NCI-H1048 (cell line): ENCODE measurements at regions not wholly inside any gene's neighbourhood (a gene's known extent, or its start where the extent isn't known, plus 50 kb on each side); places are given as distances from the start of the nearest gene placed in this dataset.

Experiments
- DNase-seq: peaks from one replicate; lab custom pipeline; 2025; lab: John Stamatoyannopoulos, UW

GRCh38 chr18:46378864-46379207, 274.7 kb downstream of the HAUS1 start:
- no peak for DNase-seq

DNA sequence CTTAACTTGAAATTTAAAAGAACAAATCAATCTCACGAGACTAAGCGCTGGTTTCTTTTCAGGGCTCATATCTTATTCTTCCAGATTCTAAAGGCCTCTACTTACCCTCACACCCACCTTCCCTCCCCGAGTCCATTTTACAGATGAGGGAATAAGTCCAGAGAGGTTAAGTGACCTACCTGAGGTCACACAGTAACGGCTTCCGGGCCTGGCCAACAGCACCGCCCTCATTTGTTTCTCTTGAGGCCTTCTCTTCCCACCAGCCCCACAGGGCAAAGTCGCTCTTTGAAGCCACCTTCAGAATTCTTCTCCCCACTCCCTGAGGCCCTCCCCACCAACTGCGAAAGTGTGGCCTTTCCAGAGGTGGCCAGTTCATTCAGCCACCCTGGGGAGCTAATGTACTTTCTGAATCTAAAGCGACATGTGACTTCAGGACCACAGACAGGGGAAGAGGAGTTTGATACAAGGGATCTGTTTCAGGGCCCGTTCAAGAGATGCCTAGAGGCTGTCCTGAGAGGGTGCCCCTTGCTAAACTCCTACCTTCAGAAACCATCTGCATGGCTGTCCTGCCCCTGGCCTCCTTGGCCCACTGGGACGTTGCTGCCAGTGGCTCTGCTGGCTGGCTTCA, 275.3 kb downstream of the HAUS1 start:
- DNase-seq = no peak

- no peak for DNase-seq
Measured at GRCh38 chr18:46385124-46385523, 271.9 kb downstream of the LOXHD1 start.

- DNase-seq = no peak
Measured at GRCh38 chr18:46386788-46387187, 270.2 kb downstream of the LOXHD1 start.

GRCh38 chr18:46387441-46388131, 269.4 kb downstream of the LOXHD1 start:
- DNase-seq = no peak

GRCh38 chr18:46388286-46388685, 268.7 kb downstream of the LOXHD1 start:
- no peak for DNase-seq

DNA sequence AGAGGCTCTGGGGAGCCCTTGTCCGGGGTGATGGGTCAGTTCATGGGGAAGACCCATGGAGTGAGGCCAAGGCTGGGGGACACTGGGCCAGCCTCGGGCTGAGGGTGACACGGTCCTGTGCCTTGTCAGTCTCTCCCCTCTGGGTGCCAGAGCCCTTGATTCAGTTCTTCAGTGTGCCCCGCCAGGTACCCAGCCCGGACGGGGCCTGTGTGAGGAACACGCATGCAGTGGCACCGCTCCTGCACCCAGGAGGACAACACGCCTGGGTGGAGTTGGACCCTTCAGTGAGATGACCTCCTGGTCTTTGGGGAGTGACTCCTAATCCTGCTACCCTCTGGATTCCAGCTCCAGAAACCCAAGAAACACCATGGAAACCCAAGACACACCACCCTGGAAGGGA, 264.4 kb downstream of the LOXHD1 start:
- DNase-seq = no peak

DNA sequence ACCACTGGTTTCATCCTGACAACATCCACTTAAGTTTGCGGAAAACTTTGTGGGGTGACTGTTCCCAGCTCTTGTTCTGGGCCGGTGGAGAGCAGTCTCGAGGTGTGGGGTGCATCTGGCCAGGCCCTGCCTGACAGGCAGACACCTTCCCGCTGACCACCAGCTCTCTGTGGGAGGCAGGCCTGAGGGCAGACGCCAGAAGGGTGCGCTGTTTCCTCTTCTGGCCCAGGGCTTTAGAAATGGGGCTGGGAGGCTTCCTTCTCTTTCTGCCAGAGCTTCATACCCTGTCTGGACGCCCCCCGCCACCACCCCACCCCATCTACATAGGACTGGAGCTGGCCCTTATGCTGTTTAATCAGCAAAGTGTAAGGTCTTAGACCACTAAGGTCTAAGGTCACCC, 263.8 kb downstream of the LOXHD1 start:
- no peak for DNase-seq

DNA sequence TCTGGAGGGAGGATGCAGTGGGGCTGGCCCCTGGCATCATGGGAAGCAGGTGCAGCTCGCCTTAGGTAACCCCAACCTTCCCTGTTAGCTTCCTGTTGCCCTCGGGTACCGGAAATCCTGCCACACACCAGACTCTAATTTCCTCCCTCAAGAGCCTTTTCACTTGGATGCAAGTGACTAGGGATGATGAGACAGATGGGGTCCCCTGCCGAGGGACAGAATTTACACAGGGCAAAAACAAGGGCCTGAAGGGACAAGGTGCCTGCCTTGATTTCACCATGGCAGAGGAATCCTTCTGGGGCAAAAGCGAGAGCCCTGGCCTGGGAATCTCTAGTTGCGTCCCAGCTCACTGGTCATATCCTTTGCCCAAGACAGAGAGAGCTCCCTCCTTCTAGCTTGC, 263.1 kb downstream of the LOXHD1 start:
- DNase-seq = no peak

- DNase-seq = no peak
Measured at GRCh38 chr18:46395795-46396194, 261.2 kb downstream of the LOXHD1 start.

DNA sequence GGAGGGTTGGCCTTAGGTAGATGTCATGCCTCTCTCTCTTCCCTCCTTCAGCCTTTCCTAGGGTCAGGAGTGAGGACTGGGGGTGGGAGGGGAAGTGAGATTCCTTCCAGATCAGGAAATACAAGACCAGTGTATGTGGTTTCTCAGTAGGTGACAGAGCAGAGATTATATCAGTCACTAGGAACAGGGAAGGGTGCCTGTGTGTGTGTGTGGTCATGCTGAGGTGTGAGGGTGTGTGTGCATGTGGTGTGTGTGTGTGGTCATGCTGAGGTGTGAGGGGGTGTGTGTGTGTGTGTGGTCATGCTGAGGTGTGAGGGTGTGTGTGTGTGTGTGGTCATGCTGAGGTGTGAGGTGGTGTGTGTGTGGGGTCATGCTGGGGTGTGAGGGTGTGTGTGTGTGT, 259.8 kb downstream of the LOXHD1 start:
- DNase-seq = no peak

- no peak for DNase-seq
Measured at GRCh38 chr18:46398005-46398404, 259.0 kb downstream of the LOXHD1 start.

DNA sequence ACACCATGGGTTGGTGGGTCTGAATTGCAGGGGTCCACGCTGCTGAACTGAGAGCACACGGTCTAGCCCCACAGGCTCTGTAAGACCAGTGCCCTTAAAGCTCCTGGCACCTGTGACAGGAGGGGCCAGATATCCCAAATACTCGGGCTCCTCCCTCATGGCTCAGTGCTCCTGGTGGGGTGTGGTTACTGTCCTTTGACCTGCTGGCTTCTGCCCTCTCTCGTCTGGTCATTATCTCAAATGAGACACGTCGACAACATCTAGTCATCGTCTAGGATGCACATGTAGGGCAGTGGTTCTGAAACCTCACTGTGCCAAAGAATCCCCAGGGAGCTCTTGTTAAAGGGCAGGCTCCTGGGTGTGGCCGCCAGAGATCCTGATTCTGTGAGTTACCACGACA, 258.4 kb downstream of the LOXHD1 start:
- DNase-seq = no peak

DNA sequence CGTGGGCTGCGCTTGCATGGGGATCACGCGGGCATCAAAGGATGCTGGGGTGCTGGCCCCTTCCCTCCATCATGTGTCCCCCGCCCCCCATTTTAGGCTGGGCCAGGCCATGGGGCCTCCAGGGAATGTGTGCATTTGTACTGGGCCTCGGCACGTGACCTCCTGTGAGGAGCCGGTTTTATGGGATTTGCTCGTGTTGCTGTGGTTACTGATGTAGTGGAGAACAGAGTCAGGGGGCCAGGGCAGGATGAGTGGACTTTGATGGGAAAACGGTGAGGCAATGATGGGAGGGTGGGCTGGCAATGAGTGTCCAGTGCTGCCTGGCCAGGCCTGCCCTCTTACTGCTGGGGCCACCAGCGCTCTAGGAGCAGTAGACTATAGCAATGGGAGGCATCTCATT, 257.7 kb downstream of the LOXHD1 start:
- no peak for DNase-seq

DNA sequence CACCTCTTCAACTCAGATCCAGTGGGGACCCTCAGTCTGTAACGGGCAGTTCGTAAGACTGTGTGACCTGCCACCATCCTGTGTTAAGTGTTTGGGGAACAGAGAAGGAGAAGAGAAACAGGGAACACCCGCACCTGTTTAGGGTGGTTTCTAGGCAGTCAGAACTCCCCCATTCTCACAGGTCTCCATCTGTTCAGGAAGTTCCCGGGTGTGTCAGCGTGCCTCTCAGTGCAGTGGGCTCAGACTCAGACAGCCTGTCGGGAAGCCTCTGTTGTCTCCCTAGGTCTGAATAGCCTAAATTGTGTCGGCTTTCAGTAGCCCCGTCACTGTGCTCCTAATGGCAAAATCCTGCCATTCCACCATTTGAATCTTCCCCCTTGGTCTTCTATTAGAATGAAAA, 256.6 kb downstream of the LOXHD1 start:
- DNase-seq = no peak

DNA sequence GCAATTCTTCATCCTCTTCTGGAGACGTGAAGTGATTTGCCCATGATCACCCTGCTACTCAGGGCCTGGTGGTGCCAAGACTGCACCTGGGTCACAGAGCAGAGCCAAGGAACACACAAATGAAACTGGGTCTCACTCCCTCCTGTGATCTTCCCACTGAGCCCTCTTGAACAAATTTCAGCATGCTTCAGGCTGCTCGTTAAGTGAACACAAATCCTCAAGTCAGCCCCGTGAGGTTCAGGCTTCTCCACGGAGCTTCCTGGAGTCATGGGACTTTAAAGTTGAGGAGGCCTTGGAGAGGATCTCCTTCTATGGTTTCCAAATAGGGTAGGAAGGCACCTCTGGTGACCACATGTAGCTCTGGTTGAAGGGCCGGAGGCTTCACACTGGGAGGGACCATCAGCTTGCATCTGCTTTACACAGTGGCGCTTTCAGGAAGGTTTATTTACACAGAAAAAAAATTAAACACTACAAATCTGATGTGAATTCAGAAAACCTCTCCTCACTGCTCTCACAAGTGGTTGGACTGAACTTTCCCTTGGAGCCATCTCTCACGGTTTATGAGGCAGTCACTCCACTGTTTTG, 255.4 kb downstream of the LOXHD1 start:
- no peak for DNase-seq

- no peak for DNase-seq
Measured at GRCh38 chr18:46402396-46402795, 254.6 kb downstream of the LOXHD1 start.

GRCh38 chr18:46402945-46403344, 254.1 kb downstream of the LOXHD1 start:
- no peak for DNase-seq

DNA sequence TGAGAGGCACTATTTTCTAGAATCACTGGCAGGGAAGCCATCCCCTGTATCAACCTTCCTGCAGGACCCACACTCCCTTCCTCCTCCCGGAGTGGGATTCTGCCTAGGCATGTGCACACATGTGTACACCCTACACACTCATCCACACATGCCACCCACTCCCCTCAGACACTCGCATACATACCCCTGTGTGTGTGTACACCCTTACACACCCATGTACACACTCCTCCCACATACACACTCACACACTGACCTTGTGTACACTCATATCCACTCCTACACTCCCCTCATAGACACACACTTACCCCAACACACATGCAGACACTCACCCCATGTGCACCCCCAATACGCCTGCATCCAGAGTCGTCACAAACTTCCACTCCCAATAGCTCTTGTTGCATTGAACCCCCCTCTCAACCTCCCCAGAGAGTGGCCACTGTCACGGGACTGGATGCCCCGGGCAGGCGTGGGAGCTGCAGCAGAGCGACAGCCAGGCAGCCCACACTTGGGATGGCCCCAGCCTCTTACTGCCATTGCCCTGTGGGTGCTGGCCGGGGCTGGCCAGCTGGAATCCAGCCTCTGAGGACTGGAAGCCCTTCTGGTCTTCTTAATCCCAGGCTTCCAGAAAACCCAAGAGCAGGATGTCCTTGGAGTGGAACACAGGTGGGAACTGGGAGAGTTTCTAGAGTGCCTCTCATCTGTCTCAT, 251.0 kb downstream of the LOXHD1 start:
- no peak for DNase-seq

- no peak for DNase-seq
Measured at GRCh38 chr18:46406539-46406932, 250.5 kb downstream of the LOXHD1 start.

DNA sequence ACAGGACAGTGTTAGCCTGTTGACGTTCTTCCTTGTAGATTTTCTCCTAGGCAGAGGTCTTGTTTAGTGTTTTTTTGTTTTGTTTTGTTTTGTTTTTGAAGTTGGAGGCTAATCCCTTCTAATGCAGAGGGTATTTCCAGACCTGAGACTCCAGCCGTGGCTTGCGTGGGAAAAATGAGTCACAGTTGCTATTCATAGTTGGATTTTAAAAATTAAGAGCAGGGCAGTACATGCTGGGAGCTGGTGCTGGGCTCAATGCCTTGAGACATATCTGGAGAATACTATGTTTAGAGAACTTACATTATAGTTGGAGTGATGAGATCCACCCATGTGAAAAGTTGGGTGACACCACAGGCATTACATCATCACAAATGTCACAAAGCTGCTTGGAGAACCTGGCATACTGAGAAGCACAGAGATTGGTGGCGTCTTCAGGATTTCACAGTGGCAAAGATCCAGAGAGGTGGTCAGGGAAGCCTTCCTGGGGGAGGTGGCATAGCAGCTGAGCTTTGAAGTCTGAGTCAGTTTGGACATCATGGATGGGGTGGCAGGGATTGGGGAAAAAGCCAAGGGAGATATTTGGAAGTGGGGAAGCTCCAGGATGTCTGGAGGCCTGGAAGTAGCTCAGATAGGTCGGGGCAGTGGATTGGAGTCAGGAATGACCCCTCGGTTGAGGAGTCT, 249.4 kb downstream of the LOXHD1 start:
- no peak for DNase-seq

DNA sequence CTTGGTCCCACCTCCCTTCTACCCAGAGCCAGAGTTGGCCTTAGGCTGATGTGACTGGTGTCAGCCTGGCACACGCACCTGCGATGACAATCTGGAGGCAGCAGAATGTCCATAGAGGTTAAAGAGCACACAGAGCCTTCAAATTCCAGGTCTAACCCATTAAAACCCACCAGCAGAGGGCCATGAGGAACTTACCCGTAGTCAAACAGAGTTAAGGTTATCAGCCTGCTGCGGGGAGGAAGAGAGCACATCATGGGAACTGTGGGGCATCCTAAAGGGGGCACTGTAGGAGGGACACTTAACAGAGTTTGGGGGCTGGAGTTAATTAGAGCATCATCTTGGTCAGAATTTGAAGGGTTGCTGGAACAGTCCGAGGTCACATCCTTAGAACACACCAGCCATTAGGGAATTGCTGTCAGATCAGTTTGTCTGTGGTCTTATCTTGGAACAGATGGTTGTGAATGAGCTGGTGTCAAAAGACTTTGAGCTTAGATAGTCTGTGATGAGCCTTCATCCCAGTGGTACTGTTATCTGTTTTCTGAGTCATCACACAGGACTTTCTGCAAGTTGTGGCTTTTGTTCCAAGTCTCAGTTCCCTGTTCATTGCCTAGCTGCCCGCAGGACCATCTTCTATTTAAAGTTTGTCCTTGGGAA, 248.6 kb downstream of the LOXHD1 start:
- no peak for DNase-seq
